GM23338 (cell line): ENCODE measurements at regions not wholly inside any gene's neighbourhood (a gene's known extent, or its start where the extent isn't known, plus 50 kb on each side); places are given as distances from the start of the nearest gene placed in this dataset.

Experiments used
- ATAC-seq: fragments of 200-7000 bp; cut with Tn5 transposase; 3 replicates; pipeline ENCODE4 v1.9.1; 2020
- DNase-seq: peaks from one replicate; pipeline ENCODE4 v3.0.0-alpha.2; 2015; ENCODE audit warnings: low spot score
- H2AFZ ChIP-seq: fragments of 200-600 bp; sonication (generic); 2 replicates; pipeline ENCODE4 v1.8.0; 2016; ENCODE audit warnings: antibody characterized with exemption, mild to moderate bottlenecking, moderate library complexity
- H3F3A ChIP-seq: fragments of 200-600 bp; sonication (generic); replicated peaks from 2 replicates; pipeline ENCODE4 v1.8.0; 2017; ENCODE audit warnings: antibody characterized with exemption, mixed run types, low read depth
- H3K27ac ChIP-seq: fragments of 200-600 bp; sonication (generic); 2 replicates; pipeline ENCODE4 v1.6.1; 2016; ENCODE audit warnings: low read depth
- H3K27me3 ChIP-seq: fragments of 200-600 bp; sonication (generic); 2 replicates; pipeline ENCODE4 v1.8.0; 2016; ENCODE audit warnings: mild to moderate bottlenecking, mixed run types, moderate library complexity; ENCODE audit not compliant: insufficient read depth
- H3K36me3 ChIP-seq: fragments of 200-600 bp; sonication (generic); 2 replicates; pipeline ENCODE4 v1.8.0; 2016; ENCODE audit warnings: mild to moderate bottlenecking; ENCODE audit not compliant: insufficient read depth
- H3K4me1 ChIP-seq: fragments of 200-600 bp; sonication (generic); 2 replicates; pipeline ENCODE4 v1.8.0; 2016; ENCODE audit warnings: mild to moderate bottlenecking, moderate library complexity; ENCODE audit not compliant: insufficient read depth
- H3K4me2 ChIP-seq: fragments of 200-600 bp; sonication (generic); 2 replicates; pipeline ENCODE4 v1.7.1; 2017; ENCODE audit warnings: mixed run types
- H3K4me3 ChIP-seq: fragments of 200-600 bp; sonication (generic); 2 replicates; pipeline ENCODE4 v1.6.1; 2016; ENCODE audit warnings: mixed run types
- H3K79me2 ChIP-seq: fragments of 200-600 bp; sonication (generic); replicated peaks from 2 replicates; pipeline ENCODE4 v1.8.0; 2017; ENCODE audit warnings: mild to moderate bottlenecking; ENCODE audit not compliant: insufficient read depth
- H3K9me2 ChIP-seq: fragments of 200-600 bp; sonication (generic); 2 replicates; pipeline ENCODE4 v1.8.0; 2017; ENCODE audit not compliant: insufficient read depth
- H4K20me1 ChIP-seq: fragments of 200-600 bp; sonication (generic); replicated peaks from 2 replicates; pipeline ENCODE4 v1.8.0; 2017; ENCODE audit warnings: mild to moderate bottlenecking; ENCODE audit not compliant: insufficient read depth
- H3K27ac Mint-ChIP-seq: 2 replicates; pipeline ENCODE4 v1.8.0; 2020; ENCODE audit warnings: inconsistent platforms, mild to moderate bottlenecking, moderate library complexity, mixed read lengths
- H3K27me3 Mint-ChIP-seq: 3 replicates; pipeline ENCODE4 v1.8.0; 2022; ENCODE audit warnings: low read depth, mild to moderate bottlenecking, moderate library complexity, mixed read lengths, inconsistent platforms; ENCODE audit not compliant: insufficient read depth, poor library complexity
- H3K36me3 Mint-ChIP-seq: 3 replicates; pipeline ENCODE4 v1.8.0; 2021; ENCODE audit warnings: low read depth, mild to moderate bottlenecking, inconsistent platforms, moderate library complexity, mixed read lengths
- H3K4me1 Mint-ChIP-seq: 3 replicates; pipeline ENCODE4 v1.8.0; 2020; ENCODE audit warnings: mild to moderate bottlenecking, inconsistent platforms, mixed read lengths
- H3K4me3 Mint-ChIP-seq: 3 replicates; pipeline ENCODE4 v1.8.0; 2021; ENCODE audit warnings: moderate library complexity, mild to moderate bottlenecking, inconsistent platforms, mixed read lengths
- H3K9me3 Mint-ChIP-seq: 3 replicates; pipeline ENCODE4 v1.8.0; 2020; ENCODE audit warnings: moderate library complexity, mild to moderate bottlenecking, inconsistent platforms, mixed read lengths
- ETS1 ChIP-seq: IDR thresholded peaks from 2 replicates; pipeline ENCODE4 v1.6.1; 2016; ENCODE audit warnings: antibody characterized with exemption
- EZH2 ChIP-seq: fragments of 200-600 bp; sonication (generic); IDR thresholded peaks from one replicate; pipeline ENCODE4 v1.8.0; 2017; ENCODE audit warnings: antibody characterized with exemption, mild to moderate bottlenecking, low read depth; ENCODE audit not compliant: unreplicated experiment
- EZH2phosphoT487 ChIP-seq: fragments of 200-600 bp; sonication (generic); IDR thresholded peaks from one replicate; pipeline ENCODE4 v1.8.1; 2018; ENCODE audit warnings: antibody characterized with exemption; ENCODE audit not compliant: unreplicated experiment
- JUNB ChIP-seq: IDR thresholded peaks from one replicate; pipeline ENCODE4 v1.6.1; 2016; ENCODE audit warnings: antibody characterized with exemption; ENCODE audit not compliant: unreplicated experiment
- NANOG ChIP-seq: IDR thresholded peaks from 2 replicates; pipeline ENCODE4 v1.6.1; 2016; ENCODE audit warnings: antibody characterized with exemption, borderline replicate concordance
- POLR2AphosphoS5 ChIP-seq: IDR thresholded peaks from 2 replicates; pipeline ENCODE4 v1.6.1; 2016; ENCODE audit warnings: antibody characterized with exemption, low read depth
- REST ChIP-seq: IDR thresholded peaks from one replicate; pipeline ENCODE4 v1.6.1; 2018; ENCODE audit warnings: antibody characterized with exemption; ENCODE audit not compliant: unreplicated experiment
- STAT1 ChIP-seq: IDR thresholded peaks from one replicate; pipeline ENCODE4 v1.6.1; 2016; ENCODE audit warnings: antibody characterized with exemption; ENCODE audit not compliant: unreplicated experiment
- ZNF114 ChIP-seq: fragments of 250-450 bp; sonication (Bioruptor Pico); IDR thresholded peaks from 2 replicates; pipeline ENCODE4 v1.5.0; 2020; ENCODE audit warnings: mild to moderate bottlenecking, moderate library complexity
- ZNF331 ChIP-seq: fragments of 250-450 bp; sonication (Bioruptor Pico); IDR thresholded peaks from 2 replicates; pipeline ENCODE4 v1.5.0; 2020; ENCODE audit warnings: low read depth, mild to moderate bottlenecking, moderate library complexity
- ZNF462 ChIP-seq: fragments of 250-450 bp; sonication (Bioruptor Pico); IDR thresholded peaks from 2 replicates; pipeline ENCODE4 v1.5.0; 2020; ENCODE audit warnings: mild to moderate bottlenecking, moderate library complexity

GRCh38 chr2:236980961-236981360 is 104.7 kb upstream of the COPS8 start (continued):
- no peak for TF ChIP-seq ZNF462 (CRISPR knock-in tag)
- no peak for TF ChIP-seq ZNF114
- no peak for TF ChIP-seq ETS1
- TF ChIP-seq JUNB: no peak
- no peak for TF ChIP-seq EZH2
- TF ChIP-seq ZNF331 (CRISPR knock-in tag): no peak
- TF ChIP-seq POLR2AphosphoS5: no peak
- no peak for TF ChIP-seq NANOG
- no peak for TF ChIP-seq STAT1

GRCh38 chr2:236981701-236982485 is 103.8 kb upstream of the COPS8 start:
- Mint-ChIP-seq H3K4me1 (no peaks in the 10 kb centered on the region), H3K27ac (no peak overlapping the region), H3K4me3 (no peak overlapping the region), H3K9me3 (peaks cover 7% of the 10 kb centered on the region), H3K36me3 (peaks cover 3% of the 10 kb centered on the region; the same call in 1 of the 3 replicates), H3K27me3 (peaks cover 9% of the 10 kb centered on the region)
- no peak for DNase-seq
- no peak overlapping the region for H3K4me2 ChIP-seq
- H3K36me3 ChIP-seq: no peaks in the 10 kb centered on the region
- no peaks in the 10 kb centered on the region for H3K4me1 ChIP-seq
- H2AFZ ChIP-seq: no peak overlapping the region
- no peaks in the 10 kb centered on the region for H3K79me2 ChIP-seq
- H3K9me2 ChIP-seq: peaks cover 12% of the 10 kb centered on the region; the same call in 1 of the 2 replicates
- TF ChIP-seq JUNB (no peak), EZH2phosphoT487 (no peak), STAT1 (no peak), ZNF331 (CRISPR knock-in tag) (no peak), EZH2 (no peak), POLR2AphosphoS5 (no peak), REST (no peak), NANOG (no peak)
- no peak overlapping the region for H3K27ac ChIP-seq
- H4K20me1 ChIP-seq: no peaks in the 10 kb centered on the region
- ATAC-seq: no peak
- H3K4me3 ChIP-seq: no peak overlapping the region
- no peaks in the 10 kb centered on the region for H3F3A ChIP-seq
- H3K27me3 ChIP-seq: no peaks in the 10 kb centered on the region
